GM19397 (cell line): ENCODE measurements at regions not wholly inside any gene's neighbourhood (a gene's known extent, or its start where the extent isn't known, plus 50 kb on each side); places are given as distances from the start of the nearest gene placed in this dataset.
"Not testable (repeated sequence)": the region's sequence is repeated elsewhere in the genome, so short reads cannot be mapped to it uniquely, and the experiment has no call there.

Experiments
- ATAC-seq: cut with Tn5 transposase; IDR thresholded peaks from one replicate; pipeline ENCODE4 v1.9.1; 2021; ENCODE audit warnings: mild to moderate bottlenecking, moderate library complexity; ENCODE audit not compliant: unreplicated experiment

DNA sequence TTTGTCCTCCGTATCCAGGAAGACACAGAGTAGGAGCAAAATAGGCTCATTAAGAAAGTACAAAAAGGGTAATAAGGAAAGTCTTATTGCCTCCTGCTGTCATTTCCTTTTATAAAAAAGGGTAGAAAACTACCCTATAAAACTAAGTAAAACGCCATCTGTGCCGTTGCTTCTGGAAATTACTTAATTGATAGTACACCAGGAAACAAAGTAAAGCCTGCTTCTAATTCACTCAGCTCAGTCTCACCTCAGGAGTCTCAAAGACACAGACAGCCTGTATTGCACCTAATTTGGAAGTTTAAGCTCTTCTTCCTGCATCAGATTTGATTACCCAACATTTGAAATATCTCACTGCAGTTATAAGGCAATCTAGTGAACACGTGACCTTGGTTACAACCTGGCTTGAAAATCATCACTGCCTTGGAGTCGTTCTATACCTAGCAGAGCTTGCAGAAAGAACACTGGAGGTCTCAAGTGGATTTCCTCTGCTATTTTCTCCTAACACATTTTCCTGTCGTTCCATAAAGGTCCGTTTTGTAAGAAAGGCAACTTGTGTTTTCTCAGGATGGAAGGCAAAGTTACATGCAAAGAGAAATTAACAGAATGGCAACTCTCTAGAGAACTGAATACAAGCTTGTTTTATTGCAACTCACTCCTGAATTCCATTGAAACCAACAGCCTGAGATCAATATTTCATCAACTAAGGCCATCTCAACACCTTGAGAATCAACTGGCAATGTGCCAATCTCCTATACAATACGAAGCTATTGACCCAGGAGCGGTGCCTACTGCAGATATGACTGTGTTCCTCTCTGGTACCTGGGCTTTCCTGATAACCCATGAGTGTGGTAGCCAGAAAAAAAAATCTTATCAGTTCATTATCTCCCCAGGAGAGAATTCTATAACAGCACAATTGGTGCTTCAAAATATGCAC lies 203.3 kb upstream of the LMCD1 start:
- no peak for ATAC-seq

DNA sequence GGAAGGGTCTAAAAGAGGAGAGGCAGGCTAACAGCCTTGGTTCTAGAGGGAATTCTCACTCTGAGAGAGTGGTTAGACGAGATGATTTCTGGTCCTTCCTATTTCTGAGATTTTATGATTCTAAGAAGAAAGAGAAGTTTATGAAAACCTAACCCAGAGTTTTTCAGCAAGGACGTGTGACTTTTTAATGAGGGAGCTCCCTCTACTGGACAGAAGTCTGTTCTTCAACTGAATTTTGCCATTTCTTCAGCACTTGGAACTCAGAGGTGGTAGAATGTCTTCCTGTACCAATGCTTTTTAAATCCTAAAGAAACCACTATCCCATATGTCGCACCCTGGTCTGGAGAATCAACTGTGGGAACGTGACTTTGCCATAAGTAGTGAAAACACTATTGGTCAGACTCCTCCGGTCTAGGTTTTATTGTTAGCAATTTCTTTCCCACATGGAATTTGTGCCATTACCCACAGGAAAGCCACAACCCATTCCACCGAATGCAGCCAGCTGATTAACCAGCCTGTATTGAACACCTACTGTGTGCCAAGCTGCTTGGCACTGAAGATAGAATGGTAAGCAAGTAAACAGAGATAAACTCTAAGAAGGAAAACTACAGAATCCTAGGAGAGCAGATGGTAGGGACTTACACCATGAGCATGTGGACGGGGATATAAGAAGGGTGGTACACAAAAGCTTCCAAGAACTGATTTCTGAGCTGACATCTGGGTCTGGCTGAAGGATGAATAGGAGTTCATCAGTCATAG lies 199.5 kb upstream of the LMCD1 start:
- ATAC-seq, result no peak

DNA sequence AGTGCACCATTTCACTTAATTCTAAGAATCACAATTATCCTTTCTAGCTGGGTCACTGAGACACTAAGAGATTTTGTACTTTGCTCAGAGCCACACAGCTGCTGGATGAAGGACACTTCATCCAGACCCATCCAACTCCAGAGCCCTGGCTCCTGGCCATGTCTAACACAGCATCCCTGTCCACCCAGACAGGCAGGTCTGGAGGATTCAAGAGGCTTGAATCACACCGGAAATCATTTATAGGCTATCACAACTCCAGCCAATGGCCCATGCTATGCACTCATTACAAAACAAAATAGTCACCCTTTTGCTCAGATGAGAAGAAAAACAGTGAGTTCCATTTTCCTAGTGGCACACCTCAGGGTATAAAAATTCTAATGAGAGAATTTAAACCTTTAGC lies 198.2 kb upstream of the LMCD1 start:
- no peak for ATAC-seq

DNA sequence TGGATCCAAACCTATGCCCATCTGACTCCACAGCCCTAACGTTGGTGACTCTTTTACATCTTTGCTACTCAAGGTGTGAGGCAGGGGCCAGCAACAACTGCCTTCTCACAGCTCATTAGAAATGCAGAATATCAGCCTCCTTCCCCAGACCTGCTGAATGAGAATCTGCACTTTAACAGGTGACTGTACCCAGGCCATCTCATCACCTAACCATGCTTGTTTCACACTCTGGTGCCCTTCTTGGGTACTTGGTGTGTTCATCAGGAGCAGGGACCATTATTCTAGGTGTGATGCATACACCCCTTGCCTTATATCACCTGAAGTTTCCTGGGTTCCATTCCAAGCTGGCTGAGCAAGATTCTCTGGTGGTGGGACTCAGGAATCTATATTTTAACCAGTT lies 196.3 kb upstream of the LMCD1 start:
- ATAC-seq, result no peak

DNA sequence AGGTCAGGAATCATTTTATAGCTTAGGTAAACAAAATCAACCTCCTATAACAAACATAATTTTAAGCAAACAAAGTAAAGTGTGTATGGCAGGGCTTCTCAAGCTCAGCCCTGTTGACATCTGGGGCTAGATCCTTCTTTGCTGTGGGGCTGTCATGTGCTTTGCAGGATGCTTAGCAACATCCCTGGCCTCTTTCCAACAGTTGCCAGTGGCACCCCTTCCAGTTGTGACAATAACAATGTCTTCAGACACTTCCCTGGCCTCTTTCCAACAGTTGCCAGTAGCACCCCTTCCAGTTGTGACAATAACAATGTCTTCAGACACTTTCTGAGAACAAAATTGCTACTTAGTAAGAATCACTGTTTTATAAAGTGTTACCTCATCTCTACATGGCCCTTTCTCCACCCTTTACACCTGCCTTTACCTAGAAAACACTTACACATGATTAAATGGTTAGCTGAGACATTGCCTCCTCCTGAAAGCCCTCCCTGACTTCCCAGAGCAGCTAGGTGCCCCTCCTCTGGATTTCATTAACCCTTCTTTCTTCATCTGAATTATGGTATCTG lies 194.0 kb upstream of the LMCD1 start:
- no peak for ATAC-seq

DNA sequence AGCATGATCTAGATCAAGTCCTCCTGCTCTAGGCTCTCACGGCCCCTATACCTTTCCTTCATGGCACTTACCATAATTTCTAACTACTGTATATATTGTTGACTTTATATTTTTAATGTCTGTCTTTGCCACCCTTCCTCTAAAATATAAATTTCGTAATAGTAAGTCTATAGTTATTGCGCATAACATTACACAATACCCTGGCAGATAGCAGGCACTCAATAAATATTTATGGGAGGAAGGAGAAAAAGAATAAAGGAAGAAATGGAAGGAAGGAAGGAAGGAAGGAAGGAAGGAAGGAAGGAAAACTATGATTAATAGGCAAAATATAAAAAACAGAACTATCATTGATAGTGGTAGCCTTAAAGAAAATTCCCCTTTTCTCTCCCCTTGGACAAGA lies 190.3 kb upstream of the LMCD1 start:
- no peak for ATAC-seq

DNA sequence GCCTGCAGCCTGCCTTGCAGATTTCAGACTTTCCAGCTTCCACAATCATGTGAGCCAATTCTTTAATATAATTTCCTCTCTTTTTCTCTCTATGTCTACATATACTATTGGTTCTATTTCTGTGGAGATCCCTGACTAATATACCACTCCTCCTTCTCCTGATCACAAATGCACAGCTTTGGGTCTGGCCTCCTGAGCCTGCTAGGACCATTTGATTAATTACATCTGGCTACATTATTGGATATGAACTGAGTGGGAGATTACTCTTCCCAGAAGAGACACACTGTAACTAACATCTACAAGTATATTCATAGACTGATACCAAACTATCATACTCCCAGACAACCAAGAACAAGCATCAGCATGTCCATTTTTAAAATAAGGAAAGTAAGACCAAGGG lies 188.9 kb upstream of the LMCD1 start:
- ATAC-seq, result no peak

DNA sequence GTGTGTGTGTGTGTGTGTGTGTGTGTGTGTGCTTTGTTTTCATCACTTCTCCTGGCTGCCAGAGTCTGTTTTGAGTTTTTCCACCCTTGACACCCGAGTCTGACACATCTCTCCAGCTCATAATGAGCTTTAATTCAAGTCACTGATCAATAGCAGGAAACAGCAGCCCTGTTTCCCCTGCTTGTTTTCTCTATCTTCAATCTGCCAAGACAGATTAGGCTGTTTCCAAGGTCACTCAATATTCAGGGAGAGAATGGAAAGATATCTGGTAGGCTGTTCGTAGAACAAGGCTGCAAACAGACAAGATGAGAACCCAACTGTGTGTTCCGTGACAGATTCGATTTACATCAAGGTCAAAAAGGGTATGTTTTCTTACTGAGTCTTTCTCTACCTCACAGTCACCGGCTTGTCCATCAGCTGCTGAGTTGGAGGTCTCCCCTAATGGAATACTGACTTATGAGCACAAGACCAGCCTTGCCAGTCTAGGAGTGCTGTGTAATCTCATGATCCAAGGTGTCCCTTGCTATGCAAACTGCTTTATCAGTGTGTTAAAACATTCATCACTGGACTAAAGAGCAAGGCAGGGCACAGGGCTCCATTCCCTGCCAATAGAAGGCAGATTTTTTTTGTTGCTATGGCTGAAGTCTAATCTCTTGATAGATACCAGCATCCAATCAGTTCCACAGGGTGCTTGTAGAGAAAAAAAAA lies 187.9 kb upstream of the LMCD1 start:
- ATAC-seq, result no peak

DNA sequence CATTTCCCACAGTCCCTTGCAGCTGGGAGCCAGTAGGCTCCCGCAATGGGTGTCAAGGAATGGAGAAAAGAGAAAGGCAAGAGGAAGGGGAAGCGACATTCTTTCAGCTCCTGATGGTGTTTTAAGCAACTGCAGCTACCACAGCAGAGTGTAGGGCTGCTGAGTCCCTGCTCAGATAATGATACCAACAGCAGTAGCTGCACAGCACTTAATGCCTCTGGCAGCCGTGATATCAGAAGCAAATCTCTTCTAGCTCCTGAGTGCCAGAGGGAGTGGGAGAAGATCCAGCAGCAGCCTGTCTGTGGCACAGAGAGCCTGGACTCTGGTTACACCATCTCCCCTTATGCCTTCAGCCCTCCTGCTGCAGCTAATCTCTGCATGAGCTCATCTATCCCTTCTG lies 186.1 kb upstream of the LMCD1 start:
- ATAC-seq, result not testable (repeated sequence)

DNA sequence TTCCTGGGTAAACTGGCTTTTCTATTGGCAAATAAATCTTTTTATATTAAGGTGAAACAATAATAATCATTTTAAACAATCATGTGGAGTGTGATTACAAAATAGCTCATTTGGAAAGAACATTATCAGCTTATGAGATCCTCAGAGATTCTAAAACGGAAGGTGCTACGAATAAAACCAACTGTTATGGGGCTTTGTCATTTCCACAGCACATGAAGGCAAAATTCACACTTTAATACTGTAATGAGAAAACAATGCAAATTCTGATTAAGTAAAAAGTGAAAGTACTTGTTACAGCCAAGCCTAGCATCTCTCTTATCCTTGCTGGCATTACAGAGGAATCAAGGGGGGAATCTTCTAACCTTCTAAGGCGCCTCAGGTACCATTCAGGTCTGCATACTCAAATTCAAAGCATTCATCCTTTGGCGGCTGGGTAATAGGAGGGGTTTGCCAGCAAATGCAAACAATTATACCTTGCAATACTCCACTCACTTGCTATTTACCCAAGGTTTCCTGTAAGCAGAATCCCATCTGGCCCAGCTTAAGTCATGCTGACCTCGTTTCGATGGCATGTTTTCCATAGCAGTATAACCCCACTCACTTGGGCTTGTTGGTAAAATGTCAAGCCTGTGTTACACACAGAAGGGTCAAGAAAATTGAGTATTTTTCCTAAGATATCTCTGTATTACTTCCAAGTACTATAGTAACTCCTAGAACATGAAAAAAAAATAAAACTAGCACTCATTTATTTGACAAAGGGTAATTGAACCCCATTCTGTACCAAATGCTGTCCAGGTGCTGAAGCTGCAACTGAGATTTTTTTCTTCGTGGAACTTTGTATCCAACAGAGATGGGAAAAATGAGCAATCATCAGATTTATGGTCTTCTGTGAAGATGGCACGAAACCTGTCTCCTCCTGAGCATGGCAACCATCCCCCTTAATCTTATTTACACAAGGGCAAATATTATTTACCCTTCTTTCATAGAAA lies 183.7 kb upstream of the LMCD1 start:
- ATAC-seq, result no peak

DNA sequence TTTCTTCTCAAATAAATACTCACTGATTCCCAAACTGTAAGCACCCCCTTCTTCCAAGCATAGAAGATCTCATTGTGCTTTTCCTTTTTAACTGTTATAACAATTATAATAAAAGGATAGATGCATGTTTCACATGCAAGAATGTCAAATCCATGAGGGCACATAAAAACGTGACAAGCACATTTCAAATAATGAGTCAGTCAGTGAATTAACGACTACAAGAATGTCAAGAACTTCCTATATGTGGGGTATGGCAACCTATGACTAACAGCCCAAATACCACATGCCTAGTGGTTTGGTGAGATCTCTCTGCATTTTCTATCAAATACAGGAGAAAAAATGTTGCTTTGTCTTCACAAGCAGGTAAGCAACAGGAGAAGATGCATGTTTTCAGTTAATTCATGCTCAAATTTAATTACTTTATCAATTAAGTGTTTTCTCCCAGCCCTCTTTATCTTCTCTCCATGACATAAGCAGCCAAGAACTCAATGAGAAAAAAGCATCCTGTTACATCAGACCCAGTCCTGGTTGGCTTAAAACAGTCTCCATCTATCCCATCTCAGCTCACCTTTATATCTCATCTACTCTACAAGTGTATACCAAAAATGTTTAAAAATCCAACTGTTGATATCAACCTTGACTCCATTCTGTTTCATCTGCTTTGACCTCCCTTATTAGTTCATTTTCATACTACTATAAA lies 181.5 kb upstream of the LMCD1 start:
- no peak for ATAC-seq

DNA sequence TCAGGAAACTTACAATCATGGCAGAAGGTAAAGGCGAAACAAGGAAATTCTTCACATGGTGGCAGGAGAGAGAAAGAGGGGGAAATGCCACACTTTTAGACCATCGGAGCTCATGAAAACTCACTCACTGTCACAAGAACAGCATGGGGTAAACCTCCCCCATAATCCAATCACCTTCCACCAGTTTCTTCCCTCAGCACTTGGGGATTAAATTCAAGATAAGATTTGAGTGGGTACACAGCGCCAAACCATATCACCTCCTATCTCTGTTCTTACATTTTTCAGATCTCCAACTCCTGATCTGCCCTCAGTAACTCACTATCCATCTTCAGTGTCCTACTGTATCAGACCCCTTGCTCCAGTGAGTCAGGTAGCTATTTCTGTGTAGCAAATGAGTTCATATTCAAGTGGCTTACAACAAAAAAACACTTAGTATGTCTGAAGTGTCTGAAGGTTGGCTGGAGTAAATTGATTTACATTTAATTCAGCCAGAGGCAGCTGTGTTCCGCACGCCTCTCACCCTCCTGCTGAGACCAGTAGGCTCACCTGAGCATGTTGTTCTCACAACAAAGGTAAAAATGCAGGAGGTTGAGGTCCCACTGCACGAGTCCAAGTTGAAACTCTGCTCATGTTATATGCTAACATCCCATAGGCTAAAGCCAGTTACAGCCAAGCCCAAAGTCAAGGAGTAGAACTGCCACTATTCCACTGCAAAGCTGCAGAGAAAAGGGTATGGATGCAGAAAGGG lies 180.7 kb upstream of the LMCD1 start:
- ATAC-seq, result no peak

DNA sequence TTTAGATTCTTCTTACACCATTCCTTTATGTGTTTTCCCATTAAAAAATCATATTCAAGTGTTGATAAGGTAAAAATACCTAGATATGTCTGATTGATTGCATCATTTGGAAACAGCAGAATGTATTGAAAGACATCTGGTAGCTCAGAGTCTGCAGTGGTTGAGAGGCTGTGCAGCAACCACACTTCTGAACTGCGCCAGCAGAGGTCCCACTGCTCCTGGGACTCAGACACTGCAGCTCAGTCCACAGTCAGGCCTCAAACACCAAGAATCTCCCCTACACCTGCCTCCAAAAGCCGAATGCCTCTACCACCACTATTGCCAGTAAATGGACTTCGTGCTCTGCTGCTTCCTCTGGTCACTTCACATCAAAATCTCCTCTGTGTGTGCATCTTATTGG lies 176.9 kb upstream of the LMCD1 start:
- peak; percentile 65 for ATAC-seq

DNA sequence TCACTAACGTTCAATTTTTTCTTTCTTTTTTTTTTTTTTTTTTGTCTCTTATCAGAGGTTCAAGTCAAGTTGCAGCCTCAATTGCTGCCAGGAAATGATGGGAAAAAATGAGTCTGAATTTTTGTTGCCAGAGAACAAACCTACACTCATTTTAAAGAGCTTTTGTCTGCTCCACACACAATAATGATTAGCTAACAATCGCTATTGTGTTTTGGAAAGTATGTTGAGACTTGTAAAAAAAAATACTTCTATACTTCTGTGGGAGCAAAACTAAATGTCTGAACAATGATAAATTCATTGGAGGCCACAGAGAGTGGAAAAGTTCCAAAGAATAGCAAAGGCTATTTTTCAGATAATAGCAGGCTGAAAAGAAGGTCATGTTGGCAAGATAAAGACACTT lies 176.3 kb upstream of the LMCD1 start:
- ATAC-seq, result no peak

DNA sequence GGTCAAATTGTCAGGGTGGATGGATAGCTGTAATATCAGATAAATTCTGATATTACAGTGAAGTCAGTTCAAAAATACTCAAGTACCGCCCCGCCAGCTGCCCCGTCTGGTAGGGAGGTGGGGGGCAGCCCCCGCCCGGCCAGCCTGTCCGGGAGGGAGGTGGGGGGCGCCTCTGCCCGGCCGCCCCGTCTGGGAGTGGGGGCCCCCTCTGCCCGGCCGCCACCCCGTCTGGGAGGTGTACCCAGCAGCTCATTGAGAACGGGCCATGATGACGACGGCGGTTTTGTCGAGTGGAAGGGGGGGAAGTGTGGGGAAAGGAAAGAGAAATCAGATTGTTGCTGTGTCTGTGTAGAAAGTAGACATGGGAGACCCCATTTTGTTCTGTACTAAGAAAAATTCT lies 175.8 kb upstream of the LMCD1 start:
- not testable (repeated sequence) for ATAC-seq

DNA sequence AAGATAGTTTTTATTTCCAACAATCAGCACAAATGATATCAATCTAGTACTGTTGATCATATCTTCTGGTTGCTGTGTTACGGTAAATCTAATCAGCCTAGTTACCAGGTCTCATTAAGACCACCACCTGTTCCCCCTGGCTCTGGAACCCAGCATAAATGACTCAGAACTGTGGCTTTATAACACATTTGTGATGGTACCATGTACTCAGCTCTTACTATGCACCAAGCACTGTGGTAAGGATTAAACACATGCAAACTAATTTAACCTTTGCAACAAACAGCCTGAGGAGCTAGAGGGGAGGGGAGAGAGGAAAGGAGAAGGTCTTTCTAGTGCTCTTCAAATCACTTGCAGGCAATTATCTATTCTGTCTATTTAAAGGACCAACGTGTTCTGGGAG lies 173.9 kb upstream of the LMCD1 start:
- no peak for ATAC-seq

DNA sequence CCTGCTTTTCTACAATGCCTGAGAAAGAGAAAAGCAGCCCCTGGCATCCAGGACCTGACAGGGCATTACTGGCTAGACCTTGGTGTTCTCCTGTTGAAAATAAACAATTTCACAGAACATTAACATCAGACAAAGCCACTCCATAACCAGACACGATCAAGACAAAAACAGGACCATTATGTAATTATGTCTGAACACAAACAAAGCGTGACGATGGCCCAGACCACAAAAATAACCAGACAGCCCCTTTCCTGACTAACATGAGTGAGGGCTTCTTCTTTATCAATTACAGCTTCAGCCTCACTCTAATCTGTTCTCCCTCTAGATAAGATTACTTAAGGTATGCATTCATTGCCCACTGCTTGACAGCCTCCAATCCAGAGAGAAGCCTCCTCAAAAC lies 172.7 kb upstream of the LMCD1 start:
- no peak for ATAC-seq

DNA sequence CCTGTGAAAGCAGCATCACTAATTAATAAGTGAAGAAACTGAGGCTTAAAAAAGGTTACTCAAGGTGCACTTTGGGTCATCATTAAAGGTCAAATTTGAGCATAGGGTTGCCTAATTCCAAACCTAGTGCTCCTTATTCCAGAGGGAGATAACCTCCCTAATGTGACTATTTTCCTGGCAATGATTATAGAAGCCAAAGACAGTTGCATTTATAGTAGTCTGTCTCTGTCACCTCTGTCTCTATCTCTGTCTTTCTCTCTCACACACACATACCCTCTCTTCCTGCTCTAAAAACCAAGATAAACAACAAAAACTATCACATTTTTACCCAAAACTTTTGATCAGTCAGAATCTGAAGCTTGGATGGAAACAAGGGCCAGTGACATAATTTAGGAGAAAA lies 172.0 kb upstream of the LMCD1 start:
- no peak for ATAC-seq

DNA sequence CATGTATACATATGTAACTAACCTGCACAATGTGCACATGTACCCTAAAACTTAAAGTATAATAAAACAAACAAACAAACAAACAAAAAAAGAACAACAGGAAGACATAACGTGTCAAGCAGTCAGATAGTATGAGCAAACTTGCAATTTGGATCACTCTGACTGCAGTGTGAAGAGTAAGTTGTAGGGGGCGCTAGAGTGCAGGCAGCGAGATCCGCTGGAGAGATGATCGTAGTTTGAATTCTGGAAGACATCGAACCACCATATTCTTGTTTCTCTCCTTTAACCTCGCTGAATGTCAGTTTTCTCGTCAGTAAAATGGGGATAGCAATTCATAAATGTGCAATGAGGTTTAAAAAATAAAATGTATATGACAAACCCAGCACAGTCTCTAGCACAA lies 165.2 kb upstream of the LMCD1 start:
- no peak for ATAC-seq
